MM.1S (cell line): ENCODE measurements at regions not wholly inside any gene's neighbourhood (a gene's known extent, or its start where the extent isn't known, plus 50 kb on each side); places are given as distances from the start of the nearest gene placed in this dataset.

Source experiments
- DNase-seq: peaks from one replicate; pipeline ENCODE4 v3.0.0-alpha.2; 2015
- H2AFZ ChIP-seq: fragments of 300-600 bp; sonication (generic); 2 replicates; pipeline ENCODE4 v1.6.0; 2016; ENCODE audit warnings: antibody characterized with exemption, low read length
- H3F3A ChIP-seq: fragments of 300-600 bp; sonication (generic); 2 replicates; pipeline ENCODE4 v1.6.1; 2016; ENCODE audit warnings: mild to moderate bottlenecking, antibody characterized with exemption, low read length, moderate library complexity, mixed read lengths; ENCODE audit not compliant: insufficient read depth
- H3K27ac ChIP-seq: fragments of 300-600 bp; sonication (generic); 2 replicates; pipeline ENCODE4 v1.5.1; 2016; ENCODE audit warnings: mild to moderate bottlenecking, low read length
- H3K27me3 ChIP-seq: fragments of 300-600 bp; sonication (generic); replicated peaks from 2 replicates; pipeline ENCODE4 v1.6.0; 2016; ENCODE audit warnings: low read length; ENCODE audit not compliant: insufficient read depth
- H3K36me3 ChIP-seq: fragments of 300-600 bp; sonication (generic); replicated peaks from 2 replicates; pipeline ENCODE4 v1.6.1; 2016; ENCODE audit warnings: mild to moderate bottlenecking, low read length, mixed read lengths; ENCODE audit not compliant: insufficient read depth
- H3K4me1 ChIP-seq: fragments of 300-600 bp; sonication (generic); 2 replicates; pipeline ENCODE4 v1.6.1; 2016; ENCODE audit warnings: low read length, mixed read lengths
- H3K4me2 ChIP-seq: fragments of 300-600 bp; sonication (generic); 2 replicates; pipeline ENCODE4 v1.6.0; 2016; ENCODE audit warnings: low read depth, low read length
- H3K4me3 ChIP-seq: fragments of 300-600 bp; sonication (generic); 2 replicates; pipeline ENCODE4 v1.5.1; 2016; ENCODE audit warnings: low read length, mixed read lengths
- H3K79me2 ChIP-seq: fragments of 300-600 bp; sonication (generic); 2 replicates; pipeline ENCODE4 v1.6.1; 2016; ENCODE audit warnings: mixed run types, low read length, mixed read lengths
- H3K9ac ChIP-seq: fragments of 300-600 bp; sonication (generic); 2 replicates; pipeline ENCODE4 v1.6.1; 2016; ENCODE audit warnings: low read length, mixed read lengths
- H3K9me2 ChIP-seq: fragments of 300-600 bp; sonication (generic); replicated peaks from 2 replicates; pipeline ENCODE4 v1.6.1; 2016; ENCODE audit warnings: mild to moderate bottlenecking, low read length, mixed read lengths; ENCODE audit not compliant: insufficient read depth
- H3K9me3 ChIP-seq: fragments of 300-600 bp; sonication (generic); replicated peaks from 2 replicates; pipeline ENCODE4 v1.6.1; 2016; ENCODE audit warnings: mild to moderate bottlenecking, low read length, mixed read lengths; ENCODE audit not compliant: insufficient read depth
- H4K20me1 ChIP-seq: fragments of 300-600 bp; sonication (generic); 2 replicates; pipeline ENCODE4 v1.6.1; 2016; ENCODE audit warnings: mild to moderate bottlenecking, low read length, moderate library complexity, mixed read lengths; ENCODE audit not compliant: insufficient read depth
- EZH2 ChIP-seq: fragments of 300-600 bp; sonication (generic); optimal IDR thresholded peaks from 2 replicates; pipeline ENCODE3; 2017; ENCODE audit warnings: low read depth, mild to moderate bottlenecking, antibody characterized with exemption, low read length, mixed read lengths
- EZH2phosphoT487 ChIP-seq: fragments of 300-600 bp; sonication (generic); IDR thresholded peaks from 2 replicates; pipeline ENCODE4 v1.6.1; 2018; ENCODE audit warnings: antibody characterized with exemption, low read length
- TF ChIP-seq, protein P1 (sequence below): fragments of 300-600 bp; sonication (generic); IDR thresholded peaks from 2 replicates; pipeline ENCODE4 v1.5.1; 2016; ENCODE audit warnings: antibody characterized with exemption, low read length, mixed read lengths

DNA sequence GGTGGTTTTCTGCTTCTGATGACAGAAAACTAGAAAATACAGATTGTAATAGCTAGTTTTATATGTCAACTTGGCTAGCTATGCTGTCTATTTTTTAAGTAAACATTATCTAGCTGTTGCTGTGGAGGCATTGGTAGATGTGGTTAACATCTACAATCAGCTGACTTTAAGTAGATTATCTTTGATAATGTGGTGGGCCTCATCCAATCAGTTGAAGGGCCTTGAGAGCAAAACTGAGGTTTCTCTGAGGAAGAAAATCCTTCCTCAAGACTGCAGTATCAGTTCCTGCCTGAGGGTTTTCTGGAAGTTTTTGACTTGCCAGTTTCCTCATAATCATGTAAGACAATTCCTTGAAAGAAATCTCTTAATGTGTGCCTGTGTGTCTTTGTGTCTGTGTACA lies 75.9 kb upstream of the SPHKAP start:
- TF ChIP-seq EZH2phosphoT487 (no peak), EZH2 (no peak)
- TF ChIP-seq, protein P1, sequence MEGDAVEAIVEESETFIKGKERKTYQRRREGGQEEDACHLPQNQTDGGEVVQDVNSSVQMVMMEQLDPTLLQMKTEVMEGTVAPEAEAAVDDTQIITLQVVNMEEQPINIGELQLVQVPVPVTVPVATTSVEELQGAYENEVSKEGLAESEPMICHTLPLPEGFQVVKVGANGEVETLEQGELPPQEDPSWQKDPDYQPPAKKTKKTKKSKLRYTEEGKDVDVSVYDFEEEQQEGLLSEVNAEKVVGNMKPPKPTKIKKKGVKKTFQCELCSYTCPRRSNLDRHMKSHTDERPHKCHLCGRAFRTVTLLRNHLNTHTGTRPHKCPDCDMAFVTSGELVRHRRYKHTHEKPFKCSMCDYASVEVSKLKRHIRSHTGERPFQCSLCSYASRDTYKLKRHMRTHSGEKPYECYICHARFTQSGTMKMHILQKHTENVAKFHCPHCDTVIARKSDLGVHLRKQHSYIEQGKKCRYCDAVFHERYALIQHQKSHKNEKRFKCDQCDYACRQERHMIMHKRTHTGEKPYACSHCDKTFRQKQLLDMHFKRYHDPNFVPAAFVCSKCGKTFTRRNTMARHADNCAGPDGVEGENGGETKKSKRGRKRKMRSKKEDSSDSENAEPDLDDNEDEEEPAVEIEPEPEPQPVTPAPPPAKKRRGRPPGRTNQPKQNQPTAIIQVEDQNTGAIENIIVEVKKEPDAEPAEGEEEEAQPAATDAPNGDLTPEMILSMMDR: no peak
- Histone ChIP-seq H4K20me1 (no peaks in the 10 kb centered on the region), H3K4me1 (no peaks in the 10 kb centered on the region), H3K36me3 (no peaks in the 10 kb centered on the region), H3K27me3 (no peaks in the 10 kb centered on the region), H3K4me3 (no peak overlapping the region), H3K9ac (no peak overlapping the region), H3K27ac (no peak overlapping the region), H3K9me3 (no peaks in the 10 kb centered on the region), H3K4me2 (no peak overlapping the region), H2AFZ (no peak overlapping the region), H3F3A (no peaks in the 10 kb centered on the region), H3K9me2 (no peaks in the 10 kb centered on the region), H3K79me2 (no peaks in the 10 kb centered on the region)
- no peak for DNase-seq

DNA sequence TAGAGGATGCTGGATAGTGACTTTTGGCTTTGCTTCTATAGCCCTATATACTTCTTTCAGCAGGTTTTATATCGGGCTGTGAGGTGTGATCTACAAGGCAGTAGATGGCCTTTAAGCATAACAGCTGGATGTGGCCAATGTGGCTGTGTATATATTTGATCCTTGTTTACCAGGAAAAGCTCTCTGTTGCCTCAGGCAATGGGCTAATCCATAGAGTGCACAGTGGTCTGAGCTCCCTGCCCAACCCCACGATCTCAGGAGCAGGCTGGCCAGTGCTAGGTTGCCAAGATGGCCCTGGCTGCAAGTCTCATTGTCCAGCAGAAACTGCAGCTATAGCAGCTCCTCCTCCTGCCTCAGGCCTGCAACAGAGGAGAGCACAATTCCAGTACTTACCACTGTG lies 72.3 kb upstream of the SPHKAP start:
- Histone ChIP-seq H3K36me3 (no peaks in the 10 kb centered on the region), H3K9me2 (no peaks in the 10 kb centered on the region), H3K9ac (no peak overlapping the region), H3F3A (no peaks in the 10 kb centered on the region), H3K27ac (no peak overlapping the region), H3K4me1 (no peaks in the 10 kb centered on the region), H3K79me2 (no peaks in the 10 kb centered on the region), H3K4me3 (no peak overlapping the region), H3K9me3 (no peaks in the 10 kb centered on the region), H2AFZ (no peak overlapping the region), H4K20me1 (no peaks in the 10 kb centered on the region), H3K27me3 (no peaks in the 10 kb centered on the region), H3K4me2 (no peak overlapping the region)
- DNase-seq: no peak
- TF ChIP-seq, protein P1: no peak
- TF ChIP-seq EZH2 (no peak), EZH2phosphoT487 (no peak)

DNA sequence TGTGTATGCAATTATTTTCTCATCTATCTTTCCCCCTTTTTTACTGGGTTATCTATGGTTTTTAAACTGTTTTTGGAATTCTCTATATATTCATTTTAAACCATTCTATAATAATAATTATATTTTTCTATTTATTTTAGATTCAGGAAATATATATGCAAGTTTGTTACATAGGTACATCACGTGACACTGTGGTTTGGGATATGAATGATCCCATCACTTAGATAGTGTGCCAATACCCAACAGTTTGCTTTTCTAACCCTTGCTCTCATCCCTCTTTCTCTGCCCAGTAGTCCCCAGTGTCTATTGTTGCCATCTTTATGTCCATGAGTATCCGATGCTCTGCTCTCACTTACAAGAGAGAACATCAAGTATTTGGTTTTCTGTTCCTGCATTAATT lies 65.8 kb upstream of the SPHKAP start:
- TF ChIP-seq, protein P1: no peak
- H2AFZ ChIP-seq: no peak overlapping the region
- no peaks in the 10 kb centered on the region for H3K79me2 ChIP-seq

More for the DNA sequence above, 65.8 kb upstream of the SPHKAP start:
- Histone ChIP-seq H3K4me1 (no peaks in the 10 kb centered on the region), H3K4me2 (no peak overlapping the region), H3K9me2 (no peaks in the 10 kb centered on the region), H3K9ac (no peak overlapping the region), H3K9me3 (no peaks in the 10 kb centered on the region), H3K27ac (no peak overlapping the region), H3K27me3 (no peaks in the 10 kb centered on the region), H3K4me3 (no peak overlapping the region), H3F3A (no peaks in the 10 kb centered on the region), H3K36me3 (no peaks in the 10 kb centered on the region), H4K20me1 (no peaks in the 10 kb centered on the region)
- no peak for DNase-seq
